Nephron (organoid): ENCODE measurements at regions not wholly inside any gene's neighbourhood (a gene's known extent, or its start where the extent isn't known, plus 50 kb on each side); places are given as distances from the start of the nearest gene placed in this dataset.
"Not testable (repeated sequence)": the region's sequence is repeated elsewhere in the genome, so short reads cannot be mapped to it uniquely, and the experiment has no call there.

Source experiments
- H3K27ac Mint-ChIP-seq, 3 experiments: 2 replicates each; pipeline ENCODE4 v1.8.0; 2020; ENCODE audit warnings: mixed read lengths in 3 of 3, mild to moderate bottlenecking in 2 of 3, moderate library complexity in 1 of 3
- H3K27me3 Mint-ChIP-seq: 2 replicates; pipeline ENCODE4 v1.8.0; 2021; ENCODE audit warnings: low read depth, mild to moderate bottlenecking, moderate library complexity, mixed read lengths
- H3K36me3 Mint-ChIP-seq: 2 replicates; pipeline ENCODE4 v1.8.0; 2020; ENCODE audit warnings: low read depth, mixed read lengths
- H3K4me1 Mint-ChIP-seq: 2 replicates; pipeline ENCODE4 v1.8.0; 2020; ENCODE audit warnings: mixed read lengths
- H3K4me3 Mint-ChIP-seq, 3 experiments: 2 replicates each; pipeline ENCODE4 v1.8.0; 2020; ENCODE audit warnings: mild to moderate bottlenecking in 3 of 3, mixed read lengths in 3 of 3, moderate library complexity in 2 of 3
- H3K9me3 Mint-ChIP-seq: 2 replicates; pipeline ENCODE4 v1.8.0; 2020; ENCODE audit warnings: mixed read lengths
- TF ChIP-seq, protein P1 (sequence below), 3 experiments: fragments of 200-600 bp; sonication (generic); IDR thresholded peaks; one replicate each; pipeline ENCODE4 v1.5.0; 2021; ENCODE audit warnings: antibody characterized with exemption in 3 of 3; ENCODE audit not compliant: unreplicated experiment in 3 of 3

DNA sequence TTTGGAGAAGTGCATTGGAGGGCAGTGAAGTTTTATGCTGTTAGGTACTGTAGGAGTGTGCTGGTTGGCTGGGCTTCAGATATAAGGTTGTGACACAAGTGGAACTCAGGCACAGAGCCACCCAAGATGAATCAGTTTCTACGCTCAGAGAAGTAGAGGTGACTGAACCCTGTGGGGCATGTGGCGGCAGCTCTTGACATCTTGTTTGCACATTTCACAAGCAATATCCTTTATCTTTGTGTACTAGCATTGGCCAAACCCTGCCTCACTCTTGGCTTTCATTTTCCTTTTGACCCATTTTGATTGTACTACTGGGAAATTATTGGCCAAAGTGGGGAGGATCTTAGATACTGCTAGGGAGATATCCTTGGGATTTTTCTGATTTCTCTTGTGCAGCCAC lies 110.0 kb downstream of the PSAT1 start:
- Mint-ChIP-seq H3K4me3 (no peak overlapping the region), H3K36me3 (no peaks in the 10 kb centered on the region), H3K27me3 (peaks cover 3% of the 10 kb centered on the region), H3K27ac (no peak overlapping the region), H3K9me3 (no peaks in the 10 kb centered on the region), H3K4me1 (no peaks in the 10 kb centered on the region)
- TF ChIP-seq, protein P1, sequence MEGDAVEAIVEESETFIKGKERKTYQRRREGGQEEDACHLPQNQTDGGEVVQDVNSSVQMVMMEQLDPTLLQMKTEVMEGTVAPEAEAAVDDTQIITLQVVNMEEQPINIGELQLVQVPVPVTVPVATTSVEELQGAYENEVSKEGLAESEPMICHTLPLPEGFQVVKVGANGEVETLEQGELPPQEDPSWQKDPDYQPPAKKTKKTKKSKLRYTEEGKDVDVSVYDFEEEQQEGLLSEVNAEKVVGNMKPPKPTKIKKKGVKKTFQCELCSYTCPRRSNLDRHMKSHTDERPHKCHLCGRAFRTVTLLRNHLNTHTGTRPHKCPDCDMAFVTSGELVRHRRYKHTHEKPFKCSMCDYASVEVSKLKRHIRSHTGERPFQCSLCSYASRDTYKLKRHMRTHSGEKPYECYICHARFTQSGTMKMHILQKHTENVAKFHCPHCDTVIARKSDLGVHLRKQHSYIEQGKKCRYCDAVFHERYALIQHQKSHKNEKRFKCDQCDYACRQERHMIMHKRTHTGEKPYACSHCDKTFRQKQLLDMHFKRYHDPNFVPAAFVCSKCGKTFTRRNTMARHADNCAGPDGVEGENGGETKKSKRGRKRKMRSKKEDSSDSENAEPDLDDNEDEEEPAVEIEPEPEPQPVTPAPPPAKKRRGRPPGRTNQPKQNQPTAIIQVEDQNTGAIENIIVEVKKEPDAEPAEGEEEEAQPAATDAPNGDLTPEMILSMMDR (IDR thresholded peaks at IDR 0.05; ENCODE audit: unreplicated experiment in 3 of 3): no peak

DNA sequence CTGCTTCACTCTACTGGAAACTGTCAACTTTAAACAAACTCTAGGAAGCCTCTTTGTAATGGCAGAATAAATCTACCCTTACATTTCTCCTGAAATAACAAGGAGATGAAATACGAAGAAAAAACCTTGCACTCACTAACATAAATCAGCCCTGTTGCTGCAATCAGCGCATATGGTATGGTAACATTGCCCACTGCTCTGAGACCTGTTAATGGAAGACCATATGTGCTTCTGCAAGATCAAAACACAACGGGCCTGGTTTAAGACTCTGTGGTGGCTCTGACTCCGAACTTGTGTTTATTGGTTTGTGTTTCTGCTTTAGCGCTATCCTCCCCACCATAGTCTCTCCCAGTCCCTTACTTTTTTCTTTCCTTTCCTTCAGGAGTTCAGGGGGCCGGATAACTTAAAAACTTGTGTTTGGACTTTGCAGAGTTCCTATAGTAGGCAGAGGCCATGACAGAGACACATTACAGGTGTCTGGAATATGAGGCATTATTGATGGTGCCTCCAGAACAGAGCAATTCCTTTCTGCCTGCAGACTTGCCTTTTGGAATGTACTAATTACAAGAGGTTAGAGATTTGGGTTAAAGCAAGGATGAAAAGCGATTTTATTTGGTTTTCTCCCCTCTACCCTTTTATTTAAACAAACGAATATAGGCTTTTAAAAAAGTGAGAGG lies 110.8 kb downstream of the PSAT1 start:
- Mint-ChIP-seq H3K9me3 (no peaks in the 10 kb centered on the region), H3K27me3 (peaks cover 3% of the 10 kb centered on the region), H3K4me3 (no peak overlapping the region), H3K27ac (no peak overlapping the region), H3K4me1 (no peaks in the 10 kb centered on the region), H3K36me3 (no peaks in the 10 kb centered on the region)
- TF ChIP-seq, protein P1 (IDR thresholded peaks at IDR 0.05; ENCODE audit: unreplicated experiment in 3 of 3): no peak

DNA sequence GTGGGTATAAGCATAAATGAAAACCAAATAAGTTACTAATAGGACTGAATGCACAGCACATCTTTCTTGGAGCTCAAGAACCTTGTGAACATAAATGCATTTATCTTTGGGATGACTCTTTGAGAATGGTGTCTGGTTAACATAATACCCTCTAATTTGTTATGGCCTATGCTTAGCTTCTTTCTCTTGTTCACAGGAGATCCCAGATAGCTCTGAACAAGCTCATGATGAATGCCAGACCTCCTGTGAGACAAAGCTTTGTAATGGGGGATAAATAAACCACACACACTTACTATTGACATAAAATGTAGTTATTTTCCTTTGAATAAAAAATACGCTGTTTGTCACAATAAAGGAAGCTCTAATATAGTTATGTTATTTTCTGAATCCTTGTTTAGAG lies 111.5 kb downstream of the PSAT1 start:
- TF ChIP-seq, protein P1 (IDR thresholded peaks at IDR 0.05; ENCODE audit: unreplicated experiment in 3 of 3): no peak
- Mint-ChIP-seq H3K27ac (no peak overlapping the region), H3K27me3 (peaks cover 3% of the 10 kb centered on the region), H3K36me3 (no peaks in the 10 kb centered on the region), H3K4me3 (no peak overlapping the region), H3K9me3 (no peaks in the 10 kb centered on the region), H3K4me1 (no peaks in the 10 kb centered on the region)

DNA sequence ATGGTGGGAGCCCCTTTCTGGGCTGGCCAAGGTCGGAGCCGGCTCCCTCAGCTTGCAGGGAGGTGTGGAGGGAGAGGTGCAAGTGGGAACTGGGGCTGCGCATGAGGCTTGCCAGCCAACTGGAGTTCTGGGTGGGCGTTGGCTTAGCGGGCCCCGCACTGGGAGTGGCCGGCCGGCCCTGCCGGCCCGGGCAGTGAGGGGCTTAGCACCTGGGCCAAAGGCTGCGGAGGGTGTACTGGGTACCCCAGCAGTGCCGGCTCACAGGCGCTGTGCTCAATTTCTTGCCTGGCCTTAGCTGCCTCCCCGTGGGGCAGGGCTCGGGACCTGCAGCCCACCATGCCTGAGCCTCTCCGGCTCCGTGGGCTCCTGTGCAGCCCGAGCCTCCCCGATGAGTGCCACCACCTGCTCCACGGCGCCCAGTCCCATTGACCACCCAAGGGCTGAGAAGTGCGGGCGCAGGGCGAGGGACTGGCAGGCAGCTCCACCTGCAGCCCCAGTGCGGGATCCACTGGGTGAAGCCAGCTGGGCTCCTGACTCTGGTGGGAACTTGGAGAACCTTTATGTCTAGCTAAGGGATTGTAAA lies 113.1 kb downstream of the PSAT1 start:
- not testable (repeated sequence) for H3K36me3 Mint-ChIP-seq, H3K27me3 Mint-ChIP-seq, H3K27ac Mint-ChIP-seq, H3K4me1 Mint-ChIP-seq, H3K4me3 Mint-ChIP-seq, H3K9me3 Mint-ChIP-seq

DNA sequence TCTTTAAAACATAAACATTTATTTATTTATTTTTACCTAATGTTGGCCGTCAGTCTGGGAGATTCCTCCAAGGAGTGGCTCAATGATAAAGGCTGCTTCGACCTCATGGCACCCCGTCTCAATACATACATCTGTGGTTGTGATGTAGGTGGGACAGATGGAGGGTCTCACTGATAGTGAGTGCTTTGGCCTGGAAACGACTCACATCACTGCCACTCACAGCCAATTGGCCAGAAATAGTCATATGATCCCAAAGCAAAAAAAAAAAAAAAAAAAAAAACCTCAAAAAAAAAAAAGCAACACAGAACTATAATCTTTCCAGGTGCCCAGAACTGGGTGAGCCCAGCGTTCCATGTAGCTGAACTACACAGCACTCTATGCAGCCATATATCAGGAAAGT lies 125.4 kb downstream of the PSAT1 start:
- Mint-ChIP-seq H3K27me3 (no peaks in the 10 kb centered on the region), H3K27ac (no peak overlapping the region), H3K4me1 (no peaks in the 10 kb centered on the region), H3K9me3 (peaks cover 7% of the 10 kb centered on the region), H3K36me3 (no peaks in the 10 kb centered on the region), H3K4me3 (no peak overlapping the region)
- TF ChIP-seq, protein P1 (IDR thresholded peaks at IDR 0.05; ENCODE audit: unreplicated experiment in 3 of 3): no peak

DNA sequence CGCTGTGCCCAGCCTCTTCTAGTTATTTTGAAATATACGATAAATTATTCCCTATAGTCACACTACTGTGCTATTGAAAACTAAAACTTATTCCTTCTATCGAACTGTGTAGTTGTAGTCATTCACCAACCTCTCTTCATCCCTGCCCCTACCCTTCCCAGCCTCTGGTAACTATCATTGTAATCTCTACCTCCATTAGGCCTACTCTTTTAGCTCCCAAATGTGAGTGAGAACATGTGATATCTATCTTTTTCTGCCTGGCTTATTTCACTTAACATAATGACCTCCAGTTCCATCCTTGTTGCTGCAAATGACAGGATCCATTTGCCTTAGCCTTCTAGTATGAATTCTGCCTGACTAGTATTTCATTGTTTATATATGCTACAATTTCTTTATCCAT lies 127.4 kb downstream of the PSAT1 start:
- Mint-ChIP-seq H3K4me1 (no peaks in the 10 kb centered on the region), H3K36me3 (no peaks in the 10 kb centered on the region), H3K27me3 (no peaks in the 10 kb centered on the region), H3K4me3 (no peak overlapping the region), H3K9me3 (peaks cover 10% of the 10 kb centered on the region), H3K27ac (no peak overlapping the region)
- TF ChIP-seq, protein P1 (IDR thresholded peaks at IDR 0.05; ENCODE audit: unreplicated experiment in 3 of 3): no peak
